Psoas muscle (tissue), 7 donors: ENCODE measurements at regions not wholly inside any gene's neighbourhood (a gene's known extent, or its start where the extent isn't known, plus 50 kb on each side); places are given as distances from the start of the nearest gene placed in this dataset.
A peak's percentile ranks its signal among the peaks of the same experiment; 100 is the strongest.

Source experiments
- ATAC-seq, 4 donors: fragments of 200-7000 bp; cut with Tn5 transposase; one replicate each; pipeline ENCODE4 v1.9.1; 2020; ENCODE audit warnings: moderate library complexity in 3 of 4, mild to moderate bottlenecking in 2 of 4
- DNase-seq, 2 donors: peaks; one replicate each; pipeline ENCODE4 v3.0.0-alpha.2; 2020
- H3K27ac ChIP-seq: fragments of 200-600 bp; one replicate; pipeline ENCODE4 v1.8.0; 2022
- H3K27me3 ChIP-seq, 3 donors: fragments of 200-600 bp in 1 of 3; one replicate each; pipeline versions ENCODE4 v1.6.1 to v1.8.0; 2013 to 2022; ENCODE audit warnings: low read length in 2 of 3, mild to moderate bottlenecking in 2 of 3, moderate library complexity in 1 of 3; ENCODE audit not compliant: insufficient read depth in 3 of 3
- H3K36me3 ChIP-seq, 2 donors: fragments of 200-600 bp in 1 of 2; one replicate each; pipeline versions ENCODE4 v1.6.1 to v1.8.0; 2013 to 2022; ENCODE audit warnings: low read depth in 1 of 2, mild to moderate bottlenecking in 1 of 2, moderate library complexity in 1 of 2; ENCODE audit not compliant: insufficient read depth in 1 of 2
- H3K4me1 ChIP-seq: fragments of 200-600 bp; one replicate; pipeline ENCODE4 v1.8.0; 2022
- H3K4me3 ChIP-seq: fragments of 200-600 bp; one replicate; pipeline ENCODE4 v1.8.0; 2022; ENCODE audit warnings: mild to moderate bottlenecking
- H3K9me3 ChIP-seq: fragments of 200-600 bp; one replicate; pipeline ENCODE4 v1.8.0; 2022
- WGBS, 3 donors: extraction: QIAGEN DNeasy Blood & Tissue Kit; methylation state at CpG; one replicate each; pipeline versions ENCODE4 v1.1.6 to v1.1.7; 2013; 5-methylcytosine and 5-hydroxymethylcytosine counted together
- intact Hi-C, 2 donors: fragments of 100-400 bp; cut with DNase I; formaldehyde crosslinking; loops; one replicate each; pipeline versions ENCODE4 v1.11.0 to v1.14.2; 2022
- TF ChIP-seq, protein P1 (sequence below): fragments of 200-600 bp; IDR thresholded peaks from one replicate; pipeline ENCODE4 v1.8.0; 2022; ENCODE audit warnings: antibody characterized with exemption
- donor health status: healthy with polysubstance abuse.
- donor health status: DM: no; HTN: no; CAD: no; lungs with moderate emphysema.
- donor health status: Bipolar disorder and iron deficiency.
- donor health status: healthy.
- donor health status: DM: yes; HTN: yes; CAD: no.
- donor health status: DM: no; HTN: no; CAD: no.
- donor health status: DM: yes; HTN: yes; CAD: no.

GRCh38 chr11:15714641-15715399 is 600.1 kb downstream of the INSC start:
- ATAC-seq: no peak
- Histone ChIP-seq H3K27me3 (no peaks in the 10 kb centered on the region), H3K4me1 (peaks cover 7% of the 10 kb centered on the region), H3K4me3 (no peak overlapping the region), H3K27ac (no peak overlapping the region), H3K9me3 (no peaks in the 10 kb centered on the region), H3K36me3 (no peaks in the 10 kb centered on the region)
- DNase-seq: no peak
- TF ChIP-seq, protein P1, sequence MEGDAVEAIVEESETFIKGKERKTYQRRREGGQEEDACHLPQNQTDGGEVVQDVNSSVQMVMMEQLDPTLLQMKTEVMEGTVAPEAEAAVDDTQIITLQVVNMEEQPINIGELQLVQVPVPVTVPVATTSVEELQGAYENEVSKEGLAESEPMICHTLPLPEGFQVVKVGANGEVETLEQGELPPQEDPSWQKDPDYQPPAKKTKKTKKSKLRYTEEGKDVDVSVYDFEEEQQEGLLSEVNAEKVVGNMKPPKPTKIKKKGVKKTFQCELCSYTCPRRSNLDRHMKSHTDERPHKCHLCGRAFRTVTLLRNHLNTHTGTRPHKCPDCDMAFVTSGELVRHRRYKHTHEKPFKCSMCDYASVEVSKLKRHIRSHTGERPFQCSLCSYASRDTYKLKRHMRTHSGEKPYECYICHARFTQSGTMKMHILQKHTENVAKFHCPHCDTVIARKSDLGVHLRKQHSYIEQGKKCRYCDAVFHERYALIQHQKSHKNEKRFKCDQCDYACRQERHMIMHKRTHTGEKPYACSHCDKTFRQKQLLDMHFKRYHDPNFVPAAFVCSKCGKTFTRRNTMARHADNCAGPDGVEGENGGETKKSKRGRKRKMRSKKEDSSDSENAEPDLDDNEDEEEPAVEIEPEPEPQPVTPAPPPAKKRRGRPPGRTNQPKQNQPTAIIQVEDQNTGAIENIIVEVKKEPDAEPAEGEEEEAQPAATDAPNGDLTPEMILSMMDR: no peak
- intact Hi-C loops: no loop called here
- 68 to 72% (median 70%) methylated on average over 6 of the region's 6 CpGs for WGBS, 3 donors

DNA sequence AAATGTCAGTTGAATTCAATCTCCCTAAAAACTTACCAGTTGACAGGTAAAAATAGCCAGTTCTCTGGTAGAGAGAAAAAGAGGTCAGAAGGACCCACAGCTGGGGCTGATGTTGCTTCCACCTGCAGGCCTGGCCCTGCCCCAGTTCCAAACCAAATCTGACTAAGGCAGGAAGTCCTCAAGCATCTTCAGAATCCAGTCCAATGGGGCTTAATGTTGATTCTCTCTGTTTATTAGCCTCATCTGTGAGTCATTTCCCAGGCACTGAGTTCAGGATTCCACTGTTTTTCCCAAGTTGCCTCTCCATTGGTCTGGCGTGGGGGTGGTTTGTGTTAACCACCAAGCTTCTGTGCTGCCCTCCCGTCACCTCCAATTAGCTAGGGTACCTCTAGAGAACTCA is 601.8 kb downstream of the INSC start:
- no peak overlapping the region for H3K27ac ChIP-seq
- H3K36me3 ChIP-seq: no peaks in the 10 kb centered on the region
- DNase-seq (peak in 1 of 2 donors; percentile 57), ATAC-seq (peak in 1 of 4 donors; percentile 19)
- intact Hi-C loops: no loop called here
- no peaks in the 10 kb centered on the region for H3K27me3 ChIP-seq
- H3K9me3 ChIP-seq: no peaks in the 10 kb centered on the region
- no peaks in the 10 kb centered on the region for H3K4me1 ChIP-seq
- TF ChIP-seq, protein P1: no peak
- no peak overlapping the region for H3K4me3 ChIP-seq
- 65 to 84% (median 70%) methylated on average over 2 of the region's 2 CpGs for WGBS, 3 donors

GRCh38 chr11:15720460-15720859 is 605.7 kb downstream of the INSC start:
- no peak overlapping the region for H3K27ac ChIP-seq

GRCh38 chr11:15723966-15724365 is 609.2 kb downstream of the INSC start:
- no peaks in the 10 kb centered on the region for H3K27me3 ChIP-seq
- no peak overlapping the region for H3K27ac ChIP-seq
- ATAC-seq: no peak
- no peak for DNase-seq
- no peak overlapping the region for H3K4me3 ChIP-seq
- peaks cover 3% of the 10 kb centered on the region for H3K4me1 ChIP-seq
- H3K36me3 ChIP-seq: no peaks in the 10 kb centered on the region
- intact Hi-C loops: no loop called here
- H3K9me3 ChIP-seq: no peaks in the 10 kb centered on the region
- TF ChIP-seq, protein P1: no peak

More at GRCh38 chr11:15720460-15720859, 605.7 kb downstream of the INSC start:
- Histone ChIP-seq H3K27me3 (no peaks in the 10 kb centered on the region), H3K4me3 (no peak overlapping the region), H3K36me3 (no peaks in the 10 kb centered on the region), H3K4me1 (no peaks in the 10 kb centered on the region), H3K9me3 (no peaks in the 10 kb centered on the region)
- 36 to 58% (median 53%) methylated on average over 5 of the region's 5 CpGs for WGBS, 3 donors
- peak; percentile 59 to 86 (median 73) for ATAC-seq
- TF ChIP-seq, protein P1: no peak
- intact Hi-C loops: loop anchor here in 1 of 2 donors (2.0 kb wide), 1 partner anchor 16 kb away; no protein-coding TSS in a partner anchor
- DNase-seq: no peak

DNA sequence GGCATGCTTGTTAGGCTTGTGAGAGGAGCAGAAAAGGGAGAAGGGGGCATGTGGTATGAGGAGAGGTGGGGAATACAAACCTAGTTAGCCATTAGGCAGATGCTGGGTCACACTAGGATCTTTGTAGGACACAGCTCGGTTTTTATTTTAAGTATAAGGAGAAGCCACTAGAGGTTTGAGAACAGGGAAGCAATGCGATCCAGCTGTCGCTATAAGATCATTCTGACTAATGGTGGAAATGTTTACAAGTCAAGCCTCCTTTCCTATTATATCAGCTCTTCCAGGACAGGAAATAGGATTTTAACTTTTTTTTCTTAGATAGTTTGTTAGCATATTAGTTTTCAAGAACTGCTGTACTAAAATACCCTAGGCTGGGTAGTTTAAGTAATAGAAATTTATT is 609.9 kb downstream of the INSC start:
- Histone ChIP-seq H3K9me3 (no peaks in the 10 kb centered on the region), H3K27ac (no peak overlapping the region), H3K4me3 (no peak overlapping the region), H3K4me1 (peaks cover 3% of the 10 kb centered on the region), H3K27me3 (no peaks in the 10 kb centered on the region), H3K36me3 (no peaks in the 10 kb centered on the region)
- intact Hi-C loops: no loop called here
- TF ChIP-seq, protein P1: no peak
- DNase-seq (no peak), ATAC-seq (no peak)
- WGBS, 3 donors: 79 to 92% (median 83%) methylated on average over 3 of the region's 3 CpGs
